ENCODE measurements at regions not wholly inside any gene's neighbourhood (a gene's known extent, or its start where the extent isn't known, plus 50 kb on each side); places are given as distances from the start of the nearest gene placed in this dataset.
"Not testable (repeated sequence)": the region's sequence is repeated elsewhere in the genome, so short reads cannot be mapped to it uniquely, and the experiment has no call there.

DNA sequence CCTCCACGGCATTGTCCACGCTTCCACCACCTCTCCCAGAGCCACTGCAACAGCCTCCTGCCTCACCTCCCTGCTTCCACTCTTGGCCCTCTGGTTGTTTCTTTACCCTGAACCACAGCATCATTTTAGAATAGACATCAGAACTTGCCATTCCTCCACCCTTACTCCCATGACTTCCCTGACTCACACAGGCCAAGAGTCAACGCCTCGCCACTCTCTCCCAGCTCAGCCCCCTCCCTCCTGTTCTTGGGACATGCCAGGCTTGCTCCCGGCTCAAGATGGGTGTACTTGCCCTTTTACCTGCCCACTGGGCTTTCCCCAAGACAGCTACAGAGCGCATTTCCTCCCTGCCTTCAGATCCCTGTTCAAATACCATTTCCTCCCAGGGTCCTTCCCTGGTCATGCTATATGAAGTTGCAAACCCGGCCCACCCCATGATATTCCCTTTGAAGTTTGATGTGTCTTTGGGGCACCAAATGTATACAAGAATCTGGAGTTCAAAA lies 429.1 kb downstream of the RPS24 start:
- TF ChIP-seq, protein P1, sequence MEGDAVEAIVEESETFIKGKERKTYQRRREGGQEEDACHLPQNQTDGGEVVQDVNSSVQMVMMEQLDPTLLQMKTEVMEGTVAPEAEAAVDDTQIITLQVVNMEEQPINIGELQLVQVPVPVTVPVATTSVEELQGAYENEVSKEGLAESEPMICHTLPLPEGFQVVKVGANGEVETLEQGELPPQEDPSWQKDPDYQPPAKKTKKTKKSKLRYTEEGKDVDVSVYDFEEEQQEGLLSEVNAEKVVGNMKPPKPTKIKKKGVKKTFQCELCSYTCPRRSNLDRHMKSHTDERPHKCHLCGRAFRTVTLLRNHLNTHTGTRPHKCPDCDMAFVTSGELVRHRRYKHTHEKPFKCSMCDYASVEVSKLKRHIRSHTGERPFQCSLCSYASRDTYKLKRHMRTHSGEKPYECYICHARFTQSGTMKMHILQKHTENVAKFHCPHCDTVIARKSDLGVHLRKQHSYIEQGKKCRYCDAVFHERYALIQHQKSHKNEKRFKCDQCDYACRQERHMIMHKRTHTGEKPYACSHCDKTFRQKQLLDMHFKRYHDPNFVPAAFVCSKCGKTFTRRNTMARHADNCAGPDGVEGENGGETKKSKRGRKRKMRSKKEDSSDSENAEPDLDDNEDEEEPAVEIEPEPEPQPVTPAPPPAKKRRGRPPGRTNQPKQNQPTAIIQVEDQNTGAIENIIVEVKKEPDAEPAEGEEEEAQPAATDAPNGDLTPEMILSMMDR (IDR thresholded peaks at IDR 0.05; ENCODE audit: insufficient read depth, low read depth, low read length, missing control alignments) = no peak
- no peak overlapping the region for H3K4me3 ChIP-seq (ENCODE audit: low read depth, low read length)
- no peak for DNase-seq (ENCODE audit: low read depth)

DNA sequence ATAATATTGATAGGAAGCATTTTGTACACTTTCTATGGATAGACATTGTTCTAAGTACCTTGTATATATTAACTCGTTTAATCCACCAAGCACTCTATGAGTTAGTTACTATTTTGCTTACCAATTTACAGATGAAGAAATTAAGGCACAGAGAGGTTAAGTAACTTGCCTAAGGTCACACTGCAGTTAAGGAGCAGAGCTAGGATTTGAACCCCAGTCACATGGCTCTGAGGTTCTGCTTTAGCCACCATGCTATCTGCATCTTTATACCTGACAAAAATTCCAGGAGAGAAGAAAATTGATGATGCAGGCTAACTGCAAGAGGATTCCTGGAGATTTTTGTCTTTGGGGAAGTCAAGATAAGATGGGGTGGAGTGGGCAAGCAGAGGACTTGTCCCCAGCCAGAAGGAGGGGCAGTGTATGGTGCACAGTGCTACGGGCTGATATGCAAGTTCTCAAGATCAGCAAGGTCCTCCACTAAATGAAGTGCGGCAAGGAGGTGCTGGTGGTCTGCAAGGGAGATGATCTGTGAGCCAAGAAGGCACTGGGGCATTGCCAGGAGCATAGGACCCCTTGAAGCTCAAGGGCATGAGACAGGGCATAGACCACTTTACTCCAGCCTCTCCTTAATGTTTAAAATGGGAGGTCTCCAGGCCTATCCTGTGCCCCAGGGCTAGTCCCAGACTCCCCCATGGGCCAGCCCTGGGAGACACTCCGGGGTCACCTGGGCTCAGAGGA lies 430.6 kb downstream of the RPS24 start:
- TF ChIP-seq, protein P1 (IDR thresholded peaks at IDR 0.05; ENCODE audit: insufficient read depth, low read depth, low read length, missing control alignments) = no peak
- no peak overlapping the region for H3K4me3 ChIP-seq (ENCODE audit: low read depth, low read length)
- DNase-seq (ENCODE audit: low read depth) = no peak

DNA sequence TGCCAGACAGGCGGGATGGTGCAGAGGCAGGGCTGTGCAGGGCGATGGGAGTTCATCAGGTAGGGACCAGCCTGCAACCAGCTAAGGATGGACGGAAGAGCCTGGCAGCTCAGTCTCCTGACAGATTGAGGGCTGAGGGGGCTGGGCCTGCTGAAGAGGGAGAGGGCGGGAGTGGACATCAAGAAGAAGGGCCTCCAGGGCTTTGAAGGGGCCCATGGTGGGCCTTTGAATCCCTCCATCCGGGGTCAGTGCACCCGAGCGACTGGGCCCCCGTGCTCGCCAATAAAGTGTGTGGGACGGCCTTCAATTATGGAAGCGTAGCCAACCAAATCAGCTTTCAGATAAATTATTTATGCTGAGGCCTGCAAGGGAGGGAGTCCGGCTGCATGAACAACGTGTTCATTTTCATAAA lies 431.2 kb downstream of the RPS24 start:
- no peak overlapping the region for H3K4me3 ChIP-seq (ENCODE audit: low read depth, low read length)
- no peak for DNase-seq (ENCODE audit: low read depth)
- TF ChIP-seq, protein P1 (IDR thresholded peaks at IDR 0.05; ENCODE audit: insufficient read depth, low read depth, low read length, missing control alignments) = no peak

DNA sequence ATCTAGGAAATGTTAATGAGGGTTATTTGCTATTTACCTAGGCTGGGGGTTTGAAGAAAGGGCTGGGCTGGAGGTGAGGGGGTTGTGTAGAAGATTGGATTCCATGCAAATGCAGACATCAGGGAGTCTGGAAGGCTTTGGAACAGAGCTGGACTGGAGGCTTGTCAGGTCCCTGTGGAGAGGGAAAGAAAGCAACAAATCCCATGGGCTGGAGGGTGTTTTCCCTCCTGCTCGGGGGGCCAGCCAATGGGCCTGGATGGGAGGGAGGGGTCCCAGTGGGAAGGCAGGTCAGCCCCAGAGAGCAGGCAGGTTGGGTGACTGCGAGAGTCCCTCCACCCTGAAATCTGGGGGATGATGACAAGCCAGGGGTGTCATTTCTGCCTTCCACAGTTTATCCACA lies 431.8 kb downstream of the RPS24 start:
- DNase-seq (ENCODE audit: low read depth) = no peak
- TF ChIP-seq, protein P1 (IDR thresholded peaks at IDR 0.05; ENCODE audit: insufficient read depth, low read depth, low read length, missing control alignments) = no peak

DNA sequence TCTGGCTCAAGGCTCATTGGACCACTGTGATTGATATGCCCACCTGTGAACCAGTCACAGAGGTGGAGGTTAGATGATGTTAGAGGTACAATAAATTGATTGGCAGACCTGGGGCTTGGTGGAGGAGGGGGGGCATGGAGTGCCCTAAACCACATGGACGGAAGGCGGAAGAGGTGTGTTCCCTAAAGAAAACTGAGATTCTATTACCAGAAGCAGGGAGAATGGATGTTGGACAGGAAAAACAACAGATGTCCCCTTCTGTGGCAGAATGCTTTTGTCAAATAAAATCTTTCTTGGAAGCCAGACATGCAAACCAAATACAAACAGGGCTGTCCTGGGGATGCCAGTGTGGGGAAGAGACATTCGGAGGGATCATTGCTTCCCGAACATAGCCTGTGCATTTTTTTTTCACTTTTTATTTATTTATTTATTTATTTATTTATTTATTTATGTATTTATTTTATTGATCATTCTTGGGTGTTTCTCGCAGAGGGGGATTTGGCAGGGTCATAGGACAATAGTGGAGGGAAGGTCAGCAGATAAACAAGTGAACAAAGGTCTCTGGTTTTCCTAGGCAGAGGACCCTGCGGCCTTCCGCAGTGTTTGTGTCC lies 433.9 kb downstream of the RPS24 start:
- DNase-seq (ENCODE audit: low read depth) = no peak
- H3K4me3 ChIP-seq (ENCODE audit: low read depth, low read length) = no peak overlapping the region
- TF ChIP-seq, protein P1 (IDR thresholded peaks at IDR 0.05; ENCODE audit: insufficient read depth, low read depth, low read length, missing control alignments) = no peak

More for the DNA sequence above, 431.8 kb downstream of the RPS24 start:
- no peak overlapping the region for H3K4me3 ChIP-seq (ENCODE audit: low read depth, low read length)

DNA sequence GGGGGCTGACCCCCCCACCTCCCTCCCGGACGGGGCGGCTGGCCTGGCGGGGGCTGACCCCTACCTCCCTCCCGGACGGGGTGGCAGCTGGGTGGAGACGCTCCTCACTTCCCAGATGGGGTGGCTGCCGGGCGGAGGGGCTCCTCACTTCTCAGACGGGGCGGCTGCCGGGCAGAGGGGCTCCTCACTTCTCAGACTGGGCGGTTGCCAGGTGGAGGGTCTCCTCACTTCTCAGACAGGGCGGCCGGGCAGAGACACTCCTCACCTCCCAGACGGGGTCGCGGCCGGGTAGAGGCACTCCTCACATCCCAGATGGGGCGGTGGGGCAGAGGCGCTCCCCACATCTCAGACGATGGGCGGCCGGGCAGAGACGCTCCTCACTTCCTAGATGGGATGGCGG lies 435.1 kb downstream of the RPS24 start:
- not testable (repeated sequence) for H3K4me3 ChIP-seq (ENCODE audit: low read depth, low read length); DNase-seq (ENCODE audit: low read depth)

DNA sequence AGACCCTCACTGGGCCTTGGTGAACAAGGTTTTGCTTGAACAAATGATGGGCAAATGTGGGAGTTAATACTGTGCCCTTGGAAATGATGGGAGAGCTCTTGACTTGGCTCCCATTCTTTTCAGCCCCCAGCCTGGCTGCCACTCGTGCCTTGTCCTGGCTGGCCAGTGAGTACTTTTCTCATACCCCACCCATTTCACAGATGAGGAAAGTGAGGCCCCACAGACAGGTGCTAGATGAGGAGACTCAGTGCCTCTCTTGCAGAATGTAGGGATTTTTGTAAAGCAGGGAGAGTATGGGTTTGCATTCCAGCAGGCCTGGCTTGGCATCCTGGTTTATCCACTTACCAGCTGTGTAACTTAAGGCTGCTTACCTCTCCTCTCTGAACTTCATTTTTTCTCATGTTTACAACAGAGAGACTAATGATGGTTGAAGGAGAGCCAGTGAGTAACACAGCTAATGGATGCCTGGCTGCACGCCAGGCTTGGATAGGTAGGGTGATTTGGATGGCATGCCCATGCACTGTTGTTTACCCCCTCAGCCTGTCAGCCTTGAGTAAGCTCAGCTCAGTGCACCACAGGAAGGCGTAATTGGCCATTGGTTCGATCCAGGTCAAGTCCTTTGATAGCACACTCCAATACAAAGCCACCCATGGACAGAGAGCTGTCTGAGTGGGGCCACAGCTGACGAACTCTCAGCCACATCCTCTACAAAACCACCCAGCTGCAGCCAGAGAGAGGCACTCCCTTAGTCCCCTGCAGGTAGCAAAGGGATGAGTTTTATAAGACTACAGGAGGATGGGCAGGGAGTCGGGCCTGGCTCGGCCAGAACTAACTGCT lies 436.8 kb downstream of the RPS24 start:
- TF ChIP-seq, protein P1 (IDR thresholded peaks at IDR 0.05; ENCODE audit: insufficient read depth, low read depth, low read length, missing control alignments) = no peak
- DNase-seq (ENCODE audit: low read depth) = peak; percentile 3
- no peak overlapping the region for H3K4me3 ChIP-seq (ENCODE audit: low read depth, low read length)

All from GM12865 (cell line).